H1 (cell line): ENCODE measurements at regions not wholly inside any gene's neighbourhood (a gene's known extent, or its start where the extent isn't known, plus 50 kb on each side); places are given as distances from the start of the nearest gene placed in this dataset.

ENCODE experiments used
- ASH2L ChIP-seq: fragments of 200-600, 300-600 bp; sonication (generic); IDR thresholded peaks from one replicate; pipeline ENCODE4 v1.7.1; 2017; ENCODE audit warnings: low read length
- CTCF ChIP-seq, 3 experiments: IDR thresholded peaks; 1 replicate in 2 of 3; 2 replicates in 1 of 3; pipeline versions ENCODE4 v1.5.1 to v1.6.1; 2011; ENCODE audit warnings: low read length in 3 of 3, mild to moderate bottlenecking in 3 of 3, inconsistent platforms in 2 of 3, low read depth in 1 of 3, moderate library complexity in 1 of 3; ENCODE audit not compliant: insufficient read depth in 1 of 3; ENCODE audit errors: control extremely low read depth in 1 of 3

DNA sequence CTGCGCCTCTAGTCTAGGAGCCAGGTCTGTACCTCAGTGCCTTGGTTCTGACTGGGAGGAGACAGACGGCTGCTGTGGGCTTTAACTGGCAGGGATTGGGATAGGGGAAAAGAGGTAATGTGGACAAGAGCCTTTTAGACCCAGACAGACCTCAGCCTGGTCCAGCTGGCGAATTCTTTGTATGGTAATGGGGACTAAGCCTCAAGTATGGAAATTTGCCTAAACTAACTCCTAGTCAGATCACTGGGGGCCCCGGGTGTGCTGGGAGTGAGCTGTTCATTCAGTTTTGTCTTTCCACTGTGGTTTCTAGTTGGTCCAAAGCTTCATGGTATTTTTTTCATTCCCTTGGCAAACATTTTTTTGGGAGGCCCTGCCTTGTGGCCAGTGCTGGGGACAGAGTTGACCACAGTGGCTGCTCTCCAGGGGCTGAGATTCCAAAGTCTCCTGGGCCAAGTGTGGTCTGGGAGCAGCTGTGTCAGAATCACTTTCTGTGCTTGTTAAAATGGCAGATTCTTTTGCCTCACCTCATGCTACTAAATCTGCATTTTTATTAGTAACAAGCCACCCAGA, 261.4 kb upstream of the C2CD4B start (continued):
- TF ChIP-seq CTCF (IDR thresholded peaks at IDR 0.05; ENCODE audit: control extremely low read depth in 1 of 3, insufficient read depth in 1 of 3, low read depth in 1 of 3, low read length in 3 of 3): no peak
- TF ChIP-seq ASH2L: no peak
